Left ventricle myocardium inferior (tissue), 1 donor: ENCODE measurements at regions not wholly inside any gene's neighbourhood (a gene's known extent, or its start where the extent isn't known, plus 50 kb on each side); places are given as distances from the start of the nearest gene placed in this dataset.

Experiments used
- DNase-seq: peaks from one replicate; pipeline ENCODE4 v3.0.0-alpha.2; 2020
- H3K27ac ChIP-seq: fragments of 200-600 bp; replicated peaks from 2 replicates; pipeline ENCODE4 v1.8.0; 2021
- H3K27me3 ChIP-seq: fragments of 200-600 bp; 2 replicates; pipeline ENCODE4 v1.8.0; 2021; ENCODE audit warnings: low read depth
- H3K36me3 ChIP-seq: fragments of 200-600 bp; 2 replicates; pipeline ENCODE4 v1.8.0; 2021
- H3K4me1 ChIP-seq: fragments of 200-600 bp; 2 replicates; pipeline ENCODE4 v1.8.0; 2021
- H3K4me3 ChIP-seq: fragments of 200-600 bp; 2 replicates; pipeline ENCODE4 v1.8.0; 2021; ENCODE audit warnings: mild to moderate bottlenecking, moderate library complexity
- H3K9me3 ChIP-seq: fragments of 200-600 bp; replicated peaks from 2 replicates; pipeline ENCODE4 v1.8.0; 2021
- intact Hi-C: fragments of 100-400 bp; cut with micrococcal nuclease; formaldehyde crosslinking; loops from one replicate; pipeline ENCODE4 v1.11.0; 2022
- TF ChIP-seq, protein P1 (sequence below): fragments of 200-600 bp; IDR thresholded peaks from 2 replicates; pipeline ENCODE4 v1.8.0; 2021; ENCODE audit warnings: antibody characterized with exemption, mild to moderate bottlenecking, borderline replicate concordance
- donor health status: DM: no; HTN: yes; CAD: no; lungs with severe emphysema.

DNA sequence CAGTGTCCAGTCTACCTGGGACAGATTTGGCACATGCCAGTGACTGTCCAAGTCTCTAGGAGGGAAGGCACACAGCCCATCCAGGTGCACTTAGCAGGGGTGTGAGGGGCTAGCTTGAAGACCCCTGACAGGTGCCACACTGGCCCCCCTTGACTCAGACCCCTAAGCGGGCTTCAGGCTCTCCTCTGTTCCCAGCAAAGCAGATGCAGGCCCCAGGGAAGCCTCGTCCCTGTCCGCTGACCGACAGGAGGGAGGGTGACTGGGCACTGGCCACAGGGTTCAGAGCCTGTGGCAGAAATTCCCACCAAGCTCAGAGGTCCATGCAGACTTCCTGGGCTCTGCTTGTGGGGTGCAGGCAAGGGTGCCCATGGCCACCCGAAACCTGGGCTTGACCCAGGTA lies 239.8 kb upstream of the MYT1L start:
- peaks cover 30% of the 10 kb centered on the region for H3K27me3 ChIP-seq
- no peak for DNase-seq
- intact Hi-C loops: no loop called here
- no peak overlapping the region for H3K27ac ChIP-seq
- TF ChIP-seq, protein P1, sequence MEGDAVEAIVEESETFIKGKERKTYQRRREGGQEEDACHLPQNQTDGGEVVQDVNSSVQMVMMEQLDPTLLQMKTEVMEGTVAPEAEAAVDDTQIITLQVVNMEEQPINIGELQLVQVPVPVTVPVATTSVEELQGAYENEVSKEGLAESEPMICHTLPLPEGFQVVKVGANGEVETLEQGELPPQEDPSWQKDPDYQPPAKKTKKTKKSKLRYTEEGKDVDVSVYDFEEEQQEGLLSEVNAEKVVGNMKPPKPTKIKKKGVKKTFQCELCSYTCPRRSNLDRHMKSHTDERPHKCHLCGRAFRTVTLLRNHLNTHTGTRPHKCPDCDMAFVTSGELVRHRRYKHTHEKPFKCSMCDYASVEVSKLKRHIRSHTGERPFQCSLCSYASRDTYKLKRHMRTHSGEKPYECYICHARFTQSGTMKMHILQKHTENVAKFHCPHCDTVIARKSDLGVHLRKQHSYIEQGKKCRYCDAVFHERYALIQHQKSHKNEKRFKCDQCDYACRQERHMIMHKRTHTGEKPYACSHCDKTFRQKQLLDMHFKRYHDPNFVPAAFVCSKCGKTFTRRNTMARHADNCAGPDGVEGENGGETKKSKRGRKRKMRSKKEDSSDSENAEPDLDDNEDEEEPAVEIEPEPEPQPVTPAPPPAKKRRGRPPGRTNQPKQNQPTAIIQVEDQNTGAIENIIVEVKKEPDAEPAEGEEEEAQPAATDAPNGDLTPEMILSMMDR: no peak
- H3K9me3 ChIP-seq: no peaks in the 10 kb centered on the region
- H3K4me1 ChIP-seq: no peaks in the 10 kb centered on the region
- no peaks in the 10 kb centered on the region for H3K36me3 ChIP-seq
- H3K4me3 ChIP-seq: no peak overlapping the region

DNA sequence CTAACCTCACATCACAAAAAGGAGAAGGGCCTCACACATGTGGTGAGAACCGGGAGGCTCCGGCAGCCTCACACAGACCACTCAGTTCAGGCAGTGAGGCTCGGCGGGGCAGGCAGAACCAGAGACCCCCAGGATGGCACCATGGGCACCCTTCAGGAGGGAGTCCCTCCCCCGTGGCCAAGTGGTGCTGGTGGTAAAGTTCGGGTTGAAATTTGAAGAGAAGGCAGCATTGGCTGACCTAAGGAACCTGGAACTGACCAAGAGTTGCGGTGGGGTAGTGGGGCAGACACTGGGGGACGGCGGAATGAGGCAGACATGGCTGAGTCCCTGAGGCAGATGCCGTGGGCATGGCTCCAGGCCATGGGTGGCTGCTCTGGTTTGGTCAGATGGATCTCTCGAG lies 239.3 kb upstream of the MYT1L start:
- Histone ChIP-seq H3K27me3 (peaks cover 28% of the 10 kb centered on the region), H3K9me3 (no peaks in the 10 kb centered on the region), H3K36me3 (no peaks in the 10 kb centered on the region), H3K4me1 (no peaks in the 10 kb centered on the region), H3K27ac (no peak overlapping the region), H3K4me3 (no peak overlapping the region)
- TF ChIP-seq, protein P1: no peak
- DNase-seq: no peak
- intact Hi-C loops: no loop called here

DNA sequence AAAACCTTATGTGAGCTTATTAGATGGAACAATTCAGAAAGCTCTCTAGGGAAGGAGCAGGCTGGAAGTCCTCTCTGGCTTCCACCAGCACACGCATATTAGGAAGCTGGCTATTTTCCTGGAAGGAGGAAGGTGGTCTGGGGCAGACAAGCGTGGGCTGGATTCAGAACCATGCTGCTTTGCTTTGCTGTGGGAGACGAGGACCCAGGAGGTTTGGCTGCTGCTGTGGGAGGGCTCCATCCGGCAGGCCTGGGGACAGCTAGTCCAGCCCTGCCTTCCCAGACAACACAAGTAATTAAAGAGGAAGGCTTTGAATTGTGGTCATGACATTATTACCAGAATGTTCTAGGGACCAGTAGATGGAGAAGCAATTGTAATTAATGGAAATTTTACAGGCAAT lies 238.8 kb upstream of the MYT1L start:
- Histone ChIP-seq H3K4me1 (no peaks in the 10 kb centered on the region), H3K9me3 (no peaks in the 10 kb centered on the region), H3K27ac (no peak overlapping the region), H3K4me3 (no peak overlapping the region), H3K36me3 (no peaks in the 10 kb centered on the region), H3K27me3 (peaks cover 24% of the 10 kb centered on the region)
- intact Hi-C loops: no loop called here
- TF ChIP-seq, protein P1: no peak
- no peak for DNase-seq

DNA sequence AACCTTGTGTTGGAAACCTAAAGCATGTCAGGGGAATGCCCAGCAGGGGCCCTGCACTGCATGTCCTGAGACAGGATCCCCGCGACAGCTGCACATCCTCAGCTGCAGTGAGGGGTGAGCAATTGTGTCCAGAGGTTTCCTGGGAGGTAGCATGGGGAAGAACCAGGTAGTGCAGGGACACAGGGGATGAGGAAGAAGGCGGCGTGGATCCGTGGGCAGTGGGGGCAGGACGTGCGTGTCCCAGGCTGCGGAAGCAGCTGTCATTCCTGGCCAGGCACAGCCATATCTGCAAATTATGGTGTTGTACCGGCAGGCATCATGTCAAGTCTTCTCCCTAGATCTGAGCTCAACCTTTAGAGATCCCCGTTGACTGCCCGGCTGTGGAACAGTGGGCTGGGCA lies 238.2 kb upstream of the MYT1L start:
- DNase-seq: no peak

DNA sequence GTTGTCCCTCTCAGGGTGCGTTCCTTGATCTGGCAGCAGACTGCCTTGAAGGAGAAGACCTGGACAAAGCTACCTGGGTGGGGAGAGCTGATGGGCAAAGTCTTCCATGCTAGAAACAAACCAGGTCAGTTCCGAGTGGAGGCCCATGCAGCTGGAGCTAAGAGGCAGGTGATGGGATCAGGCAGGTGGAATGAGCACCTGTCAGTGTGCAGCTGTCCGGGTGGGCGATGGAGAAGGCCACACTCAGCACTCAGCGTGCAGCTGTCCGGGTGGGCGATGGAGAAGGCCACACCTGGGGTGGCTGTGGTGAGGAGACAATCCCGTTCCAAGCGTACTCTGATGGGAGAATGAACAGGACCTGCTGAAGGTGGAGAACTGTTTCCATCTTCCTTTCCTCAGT lies 237.3 kb upstream of the MYT1L start:
- no peak overlapping the region for H3K27ac ChIP-seq
- H3K9me3 ChIP-seq: no peaks in the 10 kb centered on the region
- no peak overlapping the region for H3K4me3 ChIP-seq
- TF ChIP-seq, protein P1: no peak
- intact Hi-C loops: no loop called here
- H3K36me3 ChIP-seq: no peaks in the 10 kb centered on the region
- no peak for DNase-seq
- no peaks in the 10 kb centered on the region for H3K4me1 ChIP-seq
- peaks cover 22% of the 10 kb centered on the region for H3K27me3 ChIP-seq

More for the DNA sequence above, 238.2 kb upstream of the MYT1L start:
- Histone ChIP-seq H3K4me3 (no peak overlapping the region), H3K27ac (no peak overlapping the region), H3K36me3 (no peaks in the 10 kb centered on the region), H3K9me3 (no peaks in the 10 kb centered on the region), H3K4me1 (no peaks in the 10 kb centered on the region), H3K27me3 (peaks cover 22% of the 10 kb centered on the region)
- intact Hi-C loops: no loop called here
- TF ChIP-seq, protein P1: no peak

DNA sequence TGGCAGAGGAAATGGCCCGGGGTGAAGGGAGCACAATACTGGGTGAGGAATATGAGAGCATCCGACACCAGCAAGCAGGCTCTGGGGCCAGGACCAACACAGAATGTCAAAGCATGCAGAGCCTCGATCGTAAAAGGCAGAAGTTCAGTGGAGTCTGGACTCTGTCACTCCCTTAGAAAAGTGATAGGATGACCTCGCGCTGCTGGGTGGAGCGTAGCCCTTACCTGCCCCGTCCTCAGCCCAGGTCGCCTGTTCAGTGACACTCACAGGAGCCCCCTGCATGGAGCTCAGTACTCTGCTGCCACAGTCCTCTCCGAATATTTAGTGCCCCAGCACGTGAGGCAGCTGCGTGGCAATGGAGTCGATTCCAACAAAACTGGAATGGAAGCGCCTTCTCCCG lies 236.7 kb upstream of the MYT1L start:
- no peaks in the 10 kb centered on the region for H3K9me3 ChIP-seq
- intact Hi-C loops: no loop called here
- peaks cover 24% of the 10 kb centered on the region for H3K27me3 ChIP-seq
- DNase-seq: no peak
- no peaks in the 10 kb centered on the region for H3K4me1 ChIP-seq
- no peak overlapping the region for H3K4me3 ChIP-seq
- TF ChIP-seq, protein P1: no peak
- H3K27ac ChIP-seq: no peak overlapping the region
- H3K36me3 ChIP-seq: no peaks in the 10 kb centered on the region
